Kidney epithelial cell (primary cell): ENCODE measurements at regions not wholly inside any gene's neighbourhood (a gene's known extent, or its start where the extent isn't known, plus 50 kb on each side); places are given as distances from the start of the nearest gene placed in this dataset.

ENCODE experiments used
- DNase-seq: peaks from one replicate; pipeline ENCODE4 v3.0.0-alpha.2; 2010; ENCODE audit warnings: low read depth
- H3K27me3 ChIP-seq: 2 replicates; pipeline ENCODE4 v1.6.0; 2011; ENCODE audit warnings: low read length; ENCODE audit not compliant: control insufficient read depth, insufficient read depth
- H3K36me3 ChIP-seq: 2 replicates; pipeline ENCODE4 v1.5.1; 2011; ENCODE audit warnings: low read length; ENCODE audit not compliant: control insufficient read depth, insufficient read depth
- H3K4me3 ChIP-seq: 2 replicates; pipeline ENCODE4 v1.5.1; 2011; ENCODE audit warnings: low read depth, mild to moderate bottlenecking, control low read depth, low read length
- CTCF ChIP-seq: IDR thresholded peaks from 2 replicates; pipeline ENCODE4 v1.5.1; 2011; ENCODE audit warnings: mild to moderate bottlenecking, moderate library complexity, low read length, control low read depth, inconsistent platforms; ENCODE audit not compliant: insufficient read depth, poor library complexity, severe bottlenecking

GRCh38 chr22:44391015-44391414 is 78.3 kb upstream of the SHISAL1 start:
- Histone ChIP-seq H3K4me3 (no peak overlapping the region), H3K27me3 (peaks cover 37% of the 10 kb centered on the region), H3K36me3 (no peaks in the 10 kb centered on the region)
- no peak for TF ChIP-seq CTCF
- no peak for DNase-seq

- TF ChIP-seq CTCF, result no peak
- Histone ChIP-seq H3K36me3 (no peaks in the 10 kb centered on the region), H3K4me3 (no peak overlapping the region), H3K27me3 (peaks cover 36% of the 10 kb centered on the region)
- no peak for DNase-seq
These were observed 77.8 kb upstream of the SHISAL1 start for GRCh38 chr22:44390613-44390970.

- no peak overlapping the region for H3K4me3 ChIP-seq
- no peaks in the 10 kb centered on the region for H3K36me3 ChIP-seq
- DNase-seq, result no peak
- TF ChIP-seq CTCF, result no peak
- peaks cover 31% of the 10 kb centered on the region for H3K27me3 ChIP-seq
These were observed 77.3 kb upstream of the SHISAL1 start for GRCh38 chr22:44389926-44390612.

GRCh38 chr22:44389181-44389580 is 76.4 kb upstream of the SHISAL1 start:
- no peak for DNase-seq
- TF ChIP-seq CTCF, result no peak
- Histone ChIP-seq H3K27me3 (peaks cover 26% of the 10 kb centered on the region), H3K36me3 (no peaks in the 10 kb centered on the region), H3K4me3 (no peak overlapping the region)

GRCh38 chr22:44387486-44387885 is 74.7 kb upstream of the SHISAL1 start:
- Histone ChIP-seq H3K4me3 (no peak overlapping the region), H3K27me3 (peaks cover 39% of the 10 kb centered on the region), H3K36me3 (no peaks in the 10 kb centered on the region)
- no peak for DNase-seq
- no peak for TF ChIP-seq CTCF

GRCh38 chr22:44386386-44387035 is 73.8 kb upstream of the SHISAL1 start:
- Histone ChIP-seq H3K4me3 (no peak overlapping the region), H3K36me3 (no peaks in the 10 kb centered on the region), H3K27me3 (peaks cover 47% of the 10 kb centered on the region)
- no peak for TF ChIP-seq CTCF
- DNase-seq, result no peak
